ENCODE measurements at regions not wholly inside any gene's neighbourhood (a gene's known extent, or its start where the extent isn't known, plus 50 kb on each side); places are given as distances from the start of the nearest gene placed in this dataset.

GRCh38 chr10:111739874-111740139 lies 443.8 kb downstream of the GPAM start:
- H3K9me3 ChIP-seq (ENCODE audit: control insufficient read depth in 5 of 5, low read length in 5 of 5): no peaks in the 10 kb centered on the region
- H3K4me1 ChIP-seq (ENCODE audit: control insufficient read depth in 5 of 5, insufficient read depth in 5 of 5, low read length in 5 of 5): no peaks in the 10 kb centered on the region
- H3K27ac ChIP-seq (ENCODE audit: low read depth, low read length): no peak overlapping the region
- no peak overlapping the region for H3K4me3 ChIP-seq (ENCODE audit: low read depth in 1 of 5, low read length in 5 of 5)
- H3K27me3 ChIP-seq (ENCODE audit: control insufficient read depth in 5 of 5, insufficient read depth in 4 of 5, low read length in 5 of 5): no peaks in the 10 kb centered on the region
- H3K36me3 ChIP-seq (ENCODE audit: control insufficient read depth in 5 of 5, insufficient read depth in 5 of 5, low read length in 5 of 5): no peaks in the 10 kb centered on the region
- H3K9ac ChIP-seq (ENCODE audit: low read length in 5 of 5): no peak overlapping the region

- no peak overlapping the region for H3K9ac ChIP-seq (ENCODE audit: low read length in 5 of 5)
- no peaks in the 10 kb centered on the region for H3K9me3 ChIP-seq (ENCODE audit: control insufficient read depth in 5 of 5, low read length in 5 of 5)
- no peak overlapping the region for H3K27ac ChIP-seq (ENCODE audit: low read depth, low read length)
- no peaks in the 10 kb centered on the region for H3K27me3 ChIP-seq (ENCODE audit: control insufficient read depth in 5 of 5, insufficient read depth in 4 of 5, low read length in 5 of 5)
- no peaks in the 10 kb centered on the region for H3K36me3 ChIP-seq (ENCODE audit: control insufficient read depth in 5 of 5, insufficient read depth in 5 of 5, low read length in 5 of 5)
- no peak overlapping the region for H3K4me3 ChIP-seq (ENCODE audit: low read depth in 1 of 5, low read length in 5 of 5)
- peaks cover 0 to 2% (median 0%) of the 10 kb centered on the region in 5 donors for H3K4me1 ChIP-seq (ENCODE audit: control insufficient read depth in 5 of 5, insufficient read depth in 5 of 5, low read length in 5 of 5)
Observed at GRCh38 chr10:111745982-111746381, 437.6 kb downstream of the GPAM start.

GRCh38 chr10:111747751-111748150 lies 435.8 kb downstream of the GPAM start:
- Histone ChIP-seq H3K9me3 (ENCODE audit: control insufficient read depth in 5 of 5, low read length in 5 of 5) (no peaks in the 10 kb centered on the region), H3K36me3 (ENCODE audit: control insufficient read depth in 5 of 5, insufficient read depth in 5 of 5, low read length in 5 of 5) (no peaks in the 10 kb centered on the region), H3K27me3 (ENCODE audit: control insufficient read depth in 5 of 5, insufficient read depth in 4 of 5, low read length in 5 of 5) (no peaks in the 10 kb centered on the region), H3K4me3 (ENCODE audit: low read depth in 1 of 5, low read length in 5 of 5) (no peak overlapping the region), H3K27ac (ENCODE audit: low read depth, low read length) (no peak overlapping the region), H3K4me1 (ENCODE audit: control insufficient read depth in 5 of 5, insufficient read depth in 5 of 5, low read length in 5 of 5) (peaks cover 0 to 2% (median 0%) of the 10 kb centered on the region in 5 donors), H3K9ac (ENCODE audit: low read length in 5 of 5) (no peak overlapping the region)

GRCh38 chr10:111748184-111748583 lies 435.4 kb downstream of the GPAM start:
- no peak overlapping the region for H3K4me3 ChIP-seq (ENCODE audit: low read depth in 1 of 5, low read length in 5 of 5)
- H3K27me3 ChIP-seq (ENCODE audit: control insufficient read depth in 5 of 5, insufficient read depth in 4 of 5, low read length in 5 of 5): no peaks in the 10 kb centered on the region
- no peak overlapping the region for H3K27ac ChIP-seq (ENCODE audit: low read depth, low read length)
- no peak overlapping the region for H3K9ac ChIP-seq (ENCODE audit: low read length in 5 of 5)
- H3K36me3 ChIP-seq (ENCODE audit: control insufficient read depth in 5 of 5, insufficient read depth in 5 of 5, low read length in 5 of 5): no peaks in the 10 kb centered on the region
- H3K9me3 ChIP-seq (ENCODE audit: control insufficient read depth in 5 of 5, low read length in 5 of 5): no peaks in the 10 kb centered on the region
- peaks cover 0 to 2% (median 0%) of the 10 kb centered on the region in 5 donors for H3K4me1 ChIP-seq (ENCODE audit: control insufficient read depth in 5 of 5, insufficient read depth in 5 of 5, low read length in 5 of 5)

GRCh38 chr10:111750165-111750849 lies 433.3 kb downstream of the GPAM start:
- Histone ChIP-seq H3K36me3 (ENCODE audit: control insufficient read depth in 5 of 5, insufficient read depth in 5 of 5, low read length in 5 of 5) (no peaks in the 10 kb centered on the region), H3K27me3 (ENCODE audit: control insufficient read depth in 5 of 5, insufficient read depth in 4 of 5, low read length in 5 of 5) (no peaks in the 10 kb centered on the region), H3K4me1 (ENCODE audit: control insufficient read depth in 5 of 5, insufficient read depth in 5 of 5, low read length in 5 of 5) (peaks cover 0 to 2% (median 0%) of the 10 kb centered on the region in 5 donors), H3K9me3 (ENCODE audit: control insufficient read depth in 5 of 5, low read length in 5 of 5) (no peaks in the 10 kb centered on the region), H3K9ac (ENCODE audit: low read length in 5 of 5) (no peak overlapping the region), H3K4me3 (ENCODE audit: low read depth in 1 of 5, low read length in 5 of 5) (no peak overlapping the region), H3K27ac (ENCODE audit: low read depth, low read length) (no peak overlapping the region)

GRCh38 chr10:111756217-111757061 lies 427.1 kb downstream of the GPAM start:
- no peaks in the 10 kb centered on the region for H3K36me3 ChIP-seq (ENCODE audit: control insufficient read depth in 5 of 5, insufficient read depth in 5 of 5, low read length in 5 of 5)
- H3K4me3 ChIP-seq (ENCODE audit: low read depth in 1 of 5, low read length in 5 of 5): peak overlapping the region in 1 of 5 donors; percentile 7
- no peak overlapping the region for H3K27ac ChIP-seq (ENCODE audit: low read depth, low read length)
- no peaks in the 10 kb centered on the region for H3K27me3 ChIP-seq (ENCODE audit: control insufficient read depth in 5 of 5, insufficient read depth in 4 of 5, low read length in 5 of 5)
- H3K9ac ChIP-seq (ENCODE audit: low read length in 5 of 5): no peak overlapping the region
- no peaks in the 10 kb centered on the region for H3K4me1 ChIP-seq (ENCODE audit: control insufficient read depth in 5 of 5, insufficient read depth in 5 of 5, low read length in 5 of 5)
- H3K9me3 ChIP-seq (ENCODE audit: control insufficient read depth in 5 of 5, low read length in 5 of 5): no peaks in the 10 kb centered on the region

GRCh38 chr10:111758593-111758992 lies 425.0 kb downstream of the GPAM start:
- Histone ChIP-seq H3K4me3 (ENCODE audit: low read depth in 1 of 5, low read length in 5 of 5) (no peak overlapping the region), H3K4me1 (ENCODE audit: control insufficient read depth in 5 of 5, insufficient read depth in 5 of 5, low read length in 5 of 5) (no peaks in the 10 kb centered on the region), H3K9ac (ENCODE audit: low read length in 5 of 5) (no peak overlapping the region), H3K36me3 (ENCODE audit: control insufficient read depth in 5 of 5, insufficient read depth in 5 of 5, low read length in 5 of 5) (no peaks in the 10 kb centered on the region), H3K27ac (ENCODE audit: low read depth, low read length) (no peak overlapping the region), H3K9me3 (ENCODE audit: control insufficient read depth in 5 of 5, low read length in 5 of 5) (no peaks in the 10 kb centered on the region), H3K27me3 (ENCODE audit: control insufficient read depth in 5 of 5, insufficient read depth in 4 of 5, low read length in 5 of 5) (no peaks in the 10 kb centered on the region)

GRCh38 chr10:111762114-111762513 lies 421.5 kb downstream of the GPAM start:
- Histone ChIP-seq H3K4me3 (ENCODE audit: low read depth in 1 of 5, low read length in 5 of 5) (no peak overlapping the region), H3K9me3 (ENCODE audit: control insufficient read depth in 5 of 5, low read length in 5 of 5) (no peaks in the 10 kb centered on the region), H3K36me3 (ENCODE audit: control insufficient read depth in 5 of 5, insufficient read depth in 5 of 5, low read length in 5 of 5) (no peaks in the 10 kb centered on the region), H3K4me1 (ENCODE audit: control insufficient read depth in 5 of 5, insufficient read depth in 5 of 5, low read length in 5 of 5) (no peaks in the 10 kb centered on the region), H3K27me3 (ENCODE audit: control insufficient read depth in 5 of 5, insufficient read depth in 4 of 5, low read length in 5 of 5) (no peaks in the 10 kb centered on the region), H3K27ac (ENCODE audit: low read depth, low read length) (no peak overlapping the region), H3K9ac (ENCODE audit: low read length in 5 of 5) (no peak overlapping the region)

GRCh38 chr10:111765216-111765615 lies 418.3 kb downstream of the GPAM start:
- H3K27me3 ChIP-seq (ENCODE audit: control insufficient read depth in 5 of 5, insufficient read depth in 4 of 5, low read length in 5 of 5): no peaks in the 10 kb centered on the region
- H3K4me3 ChIP-seq (ENCODE audit: low read depth in 1 of 5, low read length in 5 of 5): no peak overlapping the region
- H3K27ac ChIP-seq (ENCODE audit: low read depth, low read length): no peak overlapping the region
- H3K4me1 ChIP-seq (ENCODE audit: control insufficient read depth in 5 of 5, insufficient read depth in 5 of 5, low read length in 5 of 5): no peaks in the 10 kb centered on the region
- H3K9me3 ChIP-seq (ENCODE audit: control insufficient read depth in 5 of 5, low read length in 5 of 5): no peaks in the 10 kb centered on the region
- no peaks in the 10 kb centered on the region for H3K36me3 ChIP-seq (ENCODE audit: control insufficient read depth in 5 of 5, insufficient read depth in 5 of 5, low read length in 5 of 5)
- no peak overlapping the region for H3K9ac ChIP-seq (ENCODE audit: low read length in 5 of 5)

- Histone ChIP-seq H3K27ac (ENCODE audit: low read depth, low read length) (no peak overlapping the region), H3K27me3 (ENCODE audit: control insufficient read depth in 5 of 5, insufficient read depth in 4 of 5, low read length in 5 of 5) (no peaks in the 10 kb centered on the region), H3K9ac (ENCODE audit: low read length in 5 of 5) (no peak overlapping the region), H3K4me1 (ENCODE audit: control insufficient read depth in 5 of 5, insufficient read depth in 5 of 5, low read length in 5 of 5) (no peaks in the 10 kb centered on the region), H3K4me3 (ENCODE audit: low read depth in 1 of 5, low read length in 5 of 5) (no peak overlapping the region), H3K36me3 (ENCODE audit: control insufficient read depth in 5 of 5, insufficient read depth in 5 of 5, low read length in 5 of 5) (no peaks in the 10 kb centered on the region), H3K9me3 (ENCODE audit: control insufficient read depth in 5 of 5, low read length in 5 of 5) (no peaks in the 10 kb centered on the region)
Observed at GRCh38 chr10:111766464-111766863, 417.1 kb downstream of the GPAM start.

All from subcutaneous abdominal adipose tissue (tissue), 5 donors.